ENCODE measurements at regions not wholly inside any gene's neighbourhood (a gene's known extent, or its start where the extent isn't known, plus 50 kb on each side); places are given as distances from the start of the nearest gene placed in this dataset.
"Not testable (repeated sequence)": the region's sequence is repeated elsewhere in the genome, so short reads cannot be mapped to it uniquely, and the experiment has no call there.

DNA sequence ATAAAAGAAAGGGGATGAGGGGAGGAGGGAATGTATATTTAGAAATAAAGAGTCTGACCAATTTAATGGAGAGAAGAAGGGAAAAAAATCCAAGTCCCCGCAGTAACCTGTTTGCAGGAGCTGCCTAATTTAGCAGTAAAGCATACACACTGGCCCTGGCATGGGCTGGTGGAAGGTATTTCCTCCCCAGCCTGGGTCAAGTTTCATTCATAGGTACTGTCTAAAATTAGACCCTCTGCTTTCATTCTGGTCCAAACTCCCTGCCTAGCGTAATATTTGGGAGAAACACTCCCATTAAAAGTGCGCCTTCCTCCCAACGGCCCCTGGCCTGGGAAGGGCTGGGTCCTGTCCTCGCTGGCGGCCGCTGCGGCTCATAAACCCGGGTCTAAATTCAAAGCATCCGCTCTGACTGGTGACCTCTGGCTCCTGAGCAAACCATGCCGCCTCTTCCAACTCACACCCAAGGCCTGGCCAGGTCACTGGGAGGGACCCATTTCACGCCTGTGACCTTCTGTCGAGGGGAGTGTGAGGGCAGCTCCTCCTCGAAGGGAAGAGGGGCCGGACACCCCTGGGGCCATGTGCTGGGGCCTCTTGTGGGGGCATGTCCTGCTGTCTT, 123.2 kb downstream of the FGF18 start:
- no peak for DNase-seq (ENCODE audit: low read depth)

DNA sequence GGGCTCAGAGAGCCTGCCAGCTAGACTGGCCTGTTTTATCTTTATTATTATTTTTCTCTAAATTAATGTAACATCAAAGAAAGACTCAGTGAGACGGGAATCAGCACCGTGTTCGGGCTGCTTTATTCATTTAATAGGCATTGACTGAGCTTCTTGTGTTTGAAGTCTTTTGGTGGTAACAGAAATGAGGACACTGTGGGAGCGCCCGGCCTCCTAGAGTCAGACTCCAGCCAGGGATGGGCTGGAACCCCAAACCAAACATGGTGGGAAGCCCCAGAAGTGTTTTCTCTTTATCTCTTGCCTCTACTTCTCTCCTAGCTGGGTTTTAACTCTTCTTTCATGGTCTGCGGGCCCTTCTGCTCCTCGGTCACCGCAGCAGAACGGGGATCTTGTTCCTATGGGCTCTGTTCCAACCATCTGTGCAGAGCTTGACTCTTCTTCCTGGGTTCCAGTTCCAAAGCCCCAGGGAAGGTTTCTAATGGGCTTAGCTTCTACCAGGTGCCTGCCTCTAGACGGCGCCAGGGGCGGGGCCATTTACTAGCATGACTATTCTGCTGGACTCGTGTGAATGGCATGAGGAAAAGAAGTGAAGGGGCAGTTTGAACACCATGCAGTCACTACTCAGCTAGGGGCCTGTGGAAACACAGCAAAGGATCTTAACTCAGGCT, 123.8 kb downstream of the FGF18 start:
- DNase-seq (ENCODE audit: low read depth): no peak

DNA sequence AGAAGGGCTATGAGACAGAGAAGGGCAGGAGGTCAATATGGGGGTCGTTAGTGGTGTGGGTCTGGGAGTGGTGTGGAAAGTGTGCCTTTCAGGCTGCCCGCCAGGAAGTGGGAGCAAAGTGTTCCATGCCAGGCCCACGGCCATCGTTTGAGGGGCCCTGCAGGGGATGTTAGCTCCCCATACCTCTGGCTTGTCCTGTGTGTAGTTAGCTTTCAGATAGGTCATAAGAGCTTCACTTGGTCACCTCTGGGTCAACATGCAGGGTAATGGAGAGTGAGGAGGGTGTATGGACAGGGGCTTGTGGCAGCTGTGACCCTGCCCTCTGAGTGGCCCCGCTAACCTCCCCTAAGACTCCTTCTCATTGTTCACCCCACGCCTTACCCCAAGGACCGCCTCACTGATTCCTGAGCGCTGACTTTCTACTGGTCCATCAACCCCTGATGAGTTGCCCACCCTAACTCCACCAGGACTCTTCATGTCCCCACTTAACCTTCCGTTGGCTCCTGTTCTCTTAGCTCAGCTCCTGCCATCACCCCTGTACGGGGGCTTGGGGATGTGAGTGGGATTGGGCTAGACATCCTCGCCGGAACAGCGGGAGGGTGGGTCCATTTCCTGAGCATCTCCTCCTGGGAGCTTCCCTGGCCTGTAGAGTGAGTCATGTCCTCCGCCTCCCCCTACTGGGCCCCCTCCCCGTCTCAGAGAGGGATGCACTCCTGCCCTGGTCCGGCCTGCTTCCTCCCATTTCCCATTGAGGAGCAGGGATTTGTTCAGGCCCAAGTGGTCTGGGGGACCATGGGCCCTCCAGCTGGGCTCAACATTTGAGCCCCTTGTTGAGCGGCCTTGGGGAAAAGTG, 125.7 kb downstream of the FGF18 start:
- DNase-seq (ENCODE audit: low read depth): no peak

DNA sequence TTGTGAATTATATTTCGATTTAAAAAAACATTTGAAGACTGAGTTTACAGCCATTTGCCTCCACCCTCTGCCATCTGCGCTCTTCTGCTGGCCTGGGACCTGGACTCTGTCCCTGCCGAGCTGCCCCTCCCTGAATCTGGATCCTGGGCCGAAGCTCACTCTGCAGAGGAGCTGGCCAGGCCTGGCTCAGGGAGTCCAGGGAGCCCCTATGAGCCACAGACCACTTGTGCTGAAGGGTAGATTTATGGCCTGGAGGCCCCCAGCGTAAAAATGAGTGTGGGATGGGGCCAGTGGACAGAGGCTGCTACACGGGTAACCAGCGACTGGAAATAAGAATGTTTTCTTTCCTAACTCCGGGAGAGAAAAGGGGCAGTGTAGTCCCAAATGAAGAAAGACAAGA, 129.8 kb downstream of the FGF18 start:
- DNase-seq (ENCODE audit: low read depth): no peak

DNA sequence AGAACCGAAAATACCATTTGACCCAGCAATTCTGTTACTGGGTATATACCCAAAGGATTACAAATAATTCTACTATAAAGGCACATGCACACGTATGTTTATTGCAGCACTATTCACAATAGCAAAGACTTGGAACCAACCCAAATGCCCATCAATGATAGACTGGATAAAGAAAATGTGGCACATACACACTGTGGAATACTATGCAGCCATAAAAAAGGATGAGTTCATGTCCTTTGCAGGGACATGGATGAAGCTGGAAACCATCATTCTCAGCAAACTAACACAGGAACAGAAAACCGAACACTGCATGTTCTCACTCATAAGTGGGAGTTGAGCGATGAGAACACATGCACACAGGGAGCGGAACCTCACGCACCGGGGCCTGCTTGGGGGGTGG, 134.4 kb downstream of the FGF18 start:
- not testable (repeated sequence) for DNase-seq (ENCODE audit: low read depth)

DNA sequence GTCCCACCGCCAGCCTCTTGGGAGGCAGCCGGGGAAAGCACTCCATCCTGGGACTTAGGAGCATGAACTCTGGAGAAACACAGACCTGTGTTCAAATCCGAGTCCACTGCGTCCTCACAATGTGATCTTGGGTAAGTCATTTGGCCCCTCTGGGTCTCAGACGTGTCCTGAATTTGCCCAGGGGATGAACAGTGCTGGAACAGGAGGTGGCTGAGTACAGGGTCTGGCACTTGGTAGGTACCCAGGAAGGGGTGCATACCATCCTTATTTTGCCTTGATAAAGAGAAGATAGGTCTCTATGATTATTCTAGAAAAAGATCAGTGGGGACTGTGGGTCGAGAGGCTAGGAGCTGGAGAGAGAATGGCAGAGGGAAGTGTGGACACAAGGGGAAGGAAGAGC, 135.7 kb downstream of the FGF18 start:
- DNase-seq (ENCODE audit: low read depth): no peak

DNA sequence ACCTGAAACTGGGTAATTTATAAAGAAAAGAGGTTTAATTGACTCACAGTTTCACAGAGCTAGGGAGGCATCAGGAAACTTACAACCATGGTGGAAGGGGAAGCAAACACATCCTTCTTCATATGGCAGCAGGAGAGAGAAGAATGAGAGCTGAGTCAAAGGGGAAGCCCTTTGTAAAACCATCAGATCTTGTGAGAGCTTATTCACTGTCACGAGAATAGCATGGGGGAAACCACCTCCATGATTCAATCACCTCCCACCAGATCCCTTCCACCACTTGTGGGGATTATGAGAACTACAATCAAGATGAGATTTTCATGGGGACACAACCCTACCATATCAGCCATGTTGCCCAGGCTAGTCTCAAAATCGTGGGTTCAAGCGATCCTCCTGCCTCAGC, 143.4 kb downstream of the FGF18 start:
- DNase-seq (ENCODE audit: low read depth): no peak

DNA sequence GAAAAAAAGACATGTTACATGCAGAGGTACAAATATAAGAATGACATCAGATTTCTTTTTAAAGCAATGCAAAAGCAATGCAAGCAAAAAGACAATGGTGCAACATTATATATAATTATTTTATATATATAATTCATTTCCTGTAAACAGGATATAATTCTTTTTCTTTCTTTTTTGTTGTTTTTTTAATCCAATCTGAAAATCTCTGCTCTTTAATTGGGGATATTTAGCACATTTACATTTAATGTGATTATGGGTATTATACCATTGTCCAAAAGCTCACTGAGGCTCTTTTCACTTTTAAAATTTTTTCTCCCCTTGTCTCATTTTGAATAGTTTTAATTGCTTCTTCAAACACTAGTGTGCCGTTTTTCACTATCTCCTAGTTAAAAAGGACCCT, 148.9 kb downstream of the FGF18 start:
- DNase-seq (ENCODE audit: low read depth): no peak

DNA sequence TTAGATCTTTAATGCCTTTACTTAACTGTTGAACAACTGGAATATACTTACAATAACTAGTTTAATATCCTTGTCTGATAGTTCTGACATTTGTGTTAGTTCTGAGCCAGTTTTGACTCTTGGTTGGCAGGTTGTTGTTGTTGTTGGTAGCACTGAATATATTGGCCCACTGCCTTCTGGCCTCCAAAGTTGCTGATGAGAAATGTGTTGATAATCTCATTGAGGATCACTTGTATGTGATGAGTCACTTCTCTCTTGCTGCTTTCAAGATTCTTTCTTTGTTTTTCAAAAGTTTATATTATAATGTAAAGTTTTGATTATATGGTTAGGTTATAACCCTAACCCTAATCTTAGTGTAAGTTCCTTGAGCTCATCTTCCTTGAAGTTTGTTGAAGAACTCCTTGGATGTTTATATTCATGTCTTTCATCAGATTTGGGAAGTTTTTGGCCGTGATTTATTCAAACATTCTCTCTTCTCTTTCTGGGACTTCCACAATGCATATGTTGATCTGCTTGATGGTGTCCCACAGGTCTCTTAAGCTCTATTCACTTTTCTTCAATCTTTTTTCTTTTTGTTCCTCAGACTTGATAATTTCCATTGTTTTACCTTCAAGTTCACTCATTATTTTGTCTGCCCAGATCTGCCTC, 149.7 kb downstream of the FGF18 start:
- DNase-seq (ENCODE audit: low read depth): no peak

DNA sequence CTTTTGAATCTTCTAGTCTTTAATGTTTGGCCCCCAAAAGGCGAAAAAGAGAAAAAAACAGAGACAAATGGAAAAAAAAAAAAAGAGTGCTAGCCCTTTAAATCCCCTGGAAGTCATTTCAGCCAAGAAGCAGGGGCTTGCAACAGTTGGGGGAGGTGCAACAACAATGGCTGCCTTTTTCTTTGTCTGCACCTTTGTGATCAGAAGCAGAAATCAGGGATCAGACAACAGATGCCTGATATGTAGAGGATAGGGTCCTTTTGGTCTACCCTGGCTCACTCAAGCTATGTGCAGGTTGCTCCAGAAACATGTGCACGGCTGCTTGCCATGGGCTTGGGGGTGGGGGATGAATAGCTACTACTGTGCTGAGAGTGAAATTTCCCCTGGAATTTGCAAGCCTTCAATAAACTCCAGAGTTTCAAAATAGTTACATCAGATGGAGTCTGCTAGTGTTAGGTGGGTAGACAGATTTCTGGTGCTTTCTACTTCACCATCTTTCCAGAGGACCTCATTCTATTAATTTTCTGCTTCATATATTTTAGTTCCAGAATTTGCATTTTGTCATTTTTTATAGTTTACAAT, 150.9 kb downstream of the FGF18 start:
- DNase-seq (ENCODE audit: low read depth): no peak

DNA sequence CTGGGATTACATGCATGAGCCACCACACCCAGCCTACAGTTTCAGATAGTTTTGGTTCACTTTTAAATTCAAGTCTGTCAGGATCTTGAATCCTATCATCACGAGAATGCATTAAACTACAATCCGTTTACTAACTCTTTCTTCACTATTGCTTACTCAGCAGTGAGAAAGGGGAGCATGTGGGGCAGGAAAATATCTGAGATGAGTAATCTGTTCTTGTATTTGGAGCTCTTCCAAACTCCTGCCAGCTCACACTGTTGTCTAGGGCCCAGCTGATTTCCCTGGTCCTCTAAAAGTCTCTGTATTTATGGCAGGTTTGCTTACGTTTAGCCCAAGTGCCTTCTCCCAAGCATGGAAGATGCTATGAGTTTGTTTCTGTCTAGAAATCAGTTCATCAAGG, 152.2 kb downstream of the FGF18 start:
- DNase-seq (ENCODE audit: low read depth): no peak

DNA sequence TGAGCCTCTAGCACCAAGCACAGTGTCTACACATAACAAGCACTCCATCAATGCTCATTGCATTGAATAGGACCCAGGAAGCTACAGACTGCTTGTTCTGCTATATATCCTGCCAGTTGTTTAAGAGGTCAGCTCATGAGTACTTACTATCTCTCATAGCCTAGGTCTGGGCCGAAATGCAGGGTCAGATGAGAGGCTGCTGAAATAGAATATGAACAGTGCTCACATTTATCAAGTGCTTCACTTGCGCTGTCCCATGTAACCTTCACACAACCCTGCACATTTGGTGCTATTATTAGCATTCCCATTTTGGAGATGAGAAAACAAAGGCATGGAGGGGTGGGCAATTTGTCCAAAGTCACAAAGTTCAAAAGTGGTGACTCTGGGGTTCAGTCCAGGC, 153.6 kb downstream of the FGF18 start:
- DNase-seq (ENCODE audit: low read depth): no peak

DNA sequence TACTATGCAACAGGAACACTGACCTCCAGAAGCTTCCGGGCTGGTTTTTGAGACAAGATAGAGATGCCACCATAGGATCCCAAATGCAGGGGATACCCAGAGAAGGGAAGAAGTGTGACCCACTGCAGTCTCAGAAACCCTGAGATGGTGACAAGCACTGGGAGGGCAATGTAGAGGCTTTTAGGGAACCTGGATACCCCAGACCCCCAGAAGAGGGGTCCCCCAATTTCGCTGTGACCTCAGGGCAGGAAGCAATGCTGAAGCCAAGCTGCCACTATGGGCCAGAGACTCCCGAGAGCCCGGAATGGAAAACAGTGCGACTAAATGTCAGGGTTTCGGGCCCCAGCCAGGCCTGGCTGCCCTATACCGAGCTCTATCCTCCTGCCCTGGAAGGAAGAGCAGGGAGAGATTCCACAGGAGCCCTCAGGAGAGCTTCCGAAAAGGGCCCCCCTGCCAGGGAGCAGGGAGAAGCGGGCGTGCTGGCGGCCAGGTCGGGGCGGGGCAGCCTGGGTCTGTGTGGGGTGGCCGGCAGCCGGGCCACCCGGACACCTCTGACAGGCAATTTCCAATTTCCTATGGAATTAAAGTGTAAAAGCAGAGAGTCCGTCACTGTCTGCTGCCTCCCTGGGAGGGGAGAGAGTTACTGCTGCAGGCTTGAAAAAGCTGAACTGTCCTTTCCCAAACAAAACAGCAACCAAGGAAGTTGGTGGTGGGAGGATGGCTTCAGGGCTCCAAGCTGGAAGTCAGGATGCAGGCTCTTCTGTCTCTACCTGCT, 154.2 kb downstream of the FGF18 start:
- DNase-seq (ENCODE audit: low read depth): no peak

DNA sequence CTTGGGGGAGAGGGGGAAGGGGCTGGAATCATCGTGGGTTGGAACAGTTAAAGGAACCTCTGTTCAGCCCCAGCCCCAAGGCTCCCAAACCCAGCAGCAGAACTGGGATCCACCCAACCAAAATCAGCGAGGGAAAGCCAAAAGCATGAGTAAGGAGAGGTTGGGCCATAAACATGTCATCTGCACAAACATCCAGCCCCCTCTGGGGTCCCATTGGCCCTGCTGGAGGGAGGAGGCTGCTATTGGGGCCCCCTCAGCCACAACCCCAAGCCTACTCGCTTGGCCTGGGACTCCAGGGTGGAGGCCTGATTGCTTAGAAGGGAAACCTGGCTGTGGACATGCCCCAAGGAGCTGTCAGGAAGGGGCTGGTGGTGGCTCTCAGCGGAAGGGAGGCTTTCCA, 154.9 kb downstream of the FGF18 start:
- no peak for DNase-seq (ENCODE audit: low read depth)

DNA sequence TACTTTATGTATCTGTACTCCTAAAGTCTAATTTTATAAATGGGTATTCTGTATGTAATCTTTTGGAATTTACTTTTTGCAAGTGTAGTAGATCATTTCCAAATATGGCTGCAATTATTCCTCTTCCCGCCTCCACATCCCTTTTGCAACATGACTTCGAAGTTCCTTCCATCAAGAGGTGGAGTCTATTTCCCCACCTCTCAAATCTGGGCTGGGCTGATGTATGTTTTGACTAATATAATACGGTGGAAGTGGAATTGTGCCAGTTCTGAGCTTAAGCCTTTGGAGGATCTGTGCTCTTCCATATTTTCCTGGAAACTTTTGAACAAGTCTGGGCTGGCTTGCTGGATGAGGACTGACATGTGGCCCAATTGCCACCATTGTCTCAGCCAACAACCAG, 155.9 kb downstream of the FGF18 start:
- DNase-seq (ENCODE audit: low read depth): no peak

DNA sequence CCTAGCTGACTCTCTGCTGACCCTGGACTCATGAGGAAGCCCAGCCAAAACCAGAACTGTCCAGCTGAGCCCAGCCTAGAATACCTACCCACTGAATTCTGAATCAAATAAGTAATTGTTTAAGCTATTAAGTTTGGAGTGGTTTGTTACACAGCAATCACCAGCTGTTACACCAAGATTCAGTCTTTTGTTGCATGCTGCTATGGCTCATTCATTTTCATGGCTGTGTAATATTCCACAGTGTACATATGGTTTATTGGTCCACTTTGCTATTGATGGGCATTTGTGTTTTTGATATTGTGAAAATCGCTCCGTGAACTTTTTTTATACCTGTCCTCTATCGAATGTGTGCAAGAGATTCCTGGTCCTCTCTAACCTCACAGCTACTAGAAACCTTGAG, 156.4 kb downstream of the FGF18 start:
- DNase-seq (ENCODE audit: low read depth): no peak

DNA sequence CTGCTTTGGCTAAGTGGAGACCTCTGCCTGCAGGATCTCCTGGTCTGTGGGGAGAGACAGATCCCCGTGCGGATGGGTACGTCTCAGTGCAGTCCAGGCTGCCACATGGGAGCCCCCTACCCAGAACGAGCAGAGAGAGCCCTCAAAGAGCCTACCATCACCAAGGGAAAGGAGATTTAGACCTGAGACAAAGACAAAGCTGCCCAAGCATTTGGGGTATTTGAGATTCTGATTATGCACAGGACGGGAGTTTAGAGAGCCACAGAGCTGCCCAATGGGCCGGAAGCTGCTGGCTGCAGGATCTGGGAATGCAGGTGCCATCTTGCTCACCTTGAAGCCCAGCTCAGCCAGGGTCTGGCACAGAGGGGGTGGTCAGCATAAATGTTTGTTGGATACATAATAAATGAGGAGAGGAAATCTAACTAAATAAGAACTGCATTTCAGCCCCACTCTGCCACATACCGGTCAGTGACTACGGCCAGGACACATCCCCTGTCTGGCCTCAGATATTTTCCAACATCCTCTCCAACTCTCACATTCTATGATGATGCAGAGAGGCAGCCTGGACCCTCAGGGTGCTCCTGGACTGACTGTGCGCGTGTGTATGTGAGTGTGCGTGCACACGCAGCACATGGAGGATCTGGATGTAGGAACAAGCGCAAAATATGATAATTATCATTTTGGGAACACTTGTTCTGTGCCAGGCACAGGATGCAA, 157.8 kb downstream of the FGF18 start:
- DNase-seq (ENCODE audit: low read depth): no peak

DNA sequence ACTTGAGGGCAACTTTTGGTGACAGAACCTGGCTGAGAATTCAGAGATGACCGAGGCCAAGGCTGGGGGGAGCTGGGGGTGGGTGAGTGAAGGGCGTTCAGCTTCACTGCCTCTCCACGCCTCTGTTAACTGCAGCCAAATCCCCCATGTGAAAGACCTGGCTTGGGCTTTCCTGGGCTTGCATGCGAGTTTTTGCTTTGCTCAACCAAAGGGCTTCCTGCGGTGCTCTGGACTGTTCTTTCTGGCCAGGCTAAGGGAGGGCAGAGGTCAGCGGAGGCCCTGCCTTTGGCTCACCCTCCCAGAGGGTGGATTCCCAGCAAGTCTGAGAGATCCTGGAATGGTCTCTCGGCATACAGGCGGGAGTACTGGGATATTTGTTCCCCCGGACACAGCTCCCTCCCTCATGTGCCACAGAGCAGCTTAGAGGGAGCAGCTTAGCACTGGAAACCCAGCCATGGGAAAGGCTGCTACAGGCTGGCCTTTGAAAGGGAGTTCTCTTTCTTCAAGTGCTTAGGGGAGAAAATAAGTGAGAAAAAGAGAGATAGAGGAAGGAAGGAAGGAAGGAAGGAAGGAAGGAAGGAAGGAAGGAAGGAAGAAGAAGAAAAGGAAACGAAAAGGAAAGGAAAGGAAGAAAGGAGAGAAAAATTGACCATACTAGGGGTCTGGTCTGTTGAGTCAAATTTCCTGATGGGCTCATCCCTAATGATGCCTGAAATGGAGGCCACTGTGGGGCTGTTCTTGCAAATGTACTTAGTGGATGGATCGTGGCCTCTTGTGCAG, 158.8 kb downstream of the FGF18 start:
- DNase-seq (ENCODE audit: low read depth): no peak

DNA sequence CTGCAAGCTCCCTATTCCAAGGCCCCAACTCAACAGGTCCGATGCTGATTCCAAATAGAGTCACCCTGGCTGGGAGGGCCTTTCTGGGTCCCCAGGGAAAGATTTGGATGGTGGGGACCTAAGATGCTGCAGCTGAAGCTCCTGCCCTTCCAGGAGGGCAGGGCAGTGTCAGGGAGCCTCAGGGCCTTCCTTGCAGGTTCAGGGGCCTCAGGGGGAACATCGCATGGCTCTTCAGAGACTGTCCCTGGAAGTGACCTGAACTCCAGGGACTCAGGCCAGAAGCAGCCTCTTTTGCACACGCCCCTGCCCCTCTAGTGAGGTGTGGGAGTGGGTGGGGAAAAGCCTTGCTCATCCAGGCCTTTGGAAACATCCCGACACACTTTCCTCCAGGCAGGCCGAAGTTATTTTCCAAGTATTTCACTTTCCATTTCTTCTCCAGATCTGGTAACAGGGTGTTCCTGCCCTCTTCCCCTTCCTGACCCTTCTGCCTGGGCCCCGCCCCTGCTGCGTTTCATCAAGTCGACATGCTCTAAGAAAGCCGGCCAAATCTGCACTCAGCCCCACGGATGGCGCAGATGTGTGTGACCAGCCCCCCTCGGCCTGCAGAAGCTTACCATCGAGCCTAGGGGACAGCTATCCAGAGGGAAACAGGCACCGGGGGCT, 159.5 kb downstream of the FGF18 start:
- no peak for DNase-seq (ENCODE audit: low read depth)

DNA sequence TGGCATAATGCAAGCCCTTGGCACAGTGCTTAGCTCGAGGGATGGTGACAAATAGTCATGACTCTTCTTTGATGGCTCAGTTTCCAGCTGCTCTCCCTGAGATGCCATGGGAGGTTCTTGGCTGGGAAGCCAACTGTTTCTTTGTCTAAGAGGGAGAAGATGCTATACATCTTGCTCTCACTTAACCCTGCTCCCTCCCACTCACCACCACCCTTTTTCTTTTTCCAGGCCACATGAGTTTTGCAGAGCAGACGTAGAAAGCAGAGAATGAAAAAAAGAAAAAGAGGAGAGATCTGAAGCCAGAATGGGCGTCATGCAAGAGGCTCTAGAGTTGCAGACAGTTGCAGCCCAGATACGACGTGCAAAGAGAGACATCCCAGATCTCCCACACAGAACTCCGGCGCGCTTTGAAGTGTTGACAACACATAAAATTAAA, 160.5 kb downstream of the FGF18 start:
- DNase-seq (ENCODE audit: low read depth): no peak
